ENCODE measurements at regions not wholly inside any gene's neighbourhood (a gene's known extent, or its start where the extent isn't known, plus 50 kb on each side); places are given as distances from the start of the nearest gene placed in this dataset.

GRCh38 chr2:228369400-228370031, 188.0 kb upstream of the SPHKAP start:
- TF ChIP-seq CTCF (IDR thresholded peaks at IDR 0.05; ENCODE audit: insufficient read depth, low read length, poor library complexity, severe bottlenecking), result no peak
- TF ChIP-seq EZH2phosphoT487 (conservative IDR thresholded peaks at IDR 0.05; ENCODE audit: low read length), result no peak
